HG03025 (cell line): ENCODE measurements at regions not wholly inside any gene's neighbourhood (a gene's known extent, or its start where the extent isn't known, plus 50 kb on each side); places are given as distances from the start of the nearest gene placed in this dataset.
A peak's percentile ranks its signal among the peaks of the same experiment; 100 is the strongest.
"Not testable (repeated sequence)": the region's sequence is repeated elsewhere in the genome, so short reads cannot be mapped to it uniquely, and the experiment has no call there.

Experiments
- ATAC-seq: cut with Tn5 transposase; IDR thresholded peaks from one replicate; pipeline ENCODE4 v1.9.1; 2021; ENCODE audit warnings: mild to moderate bottlenecking, moderate library complexity; ENCODE audit not compliant: unreplicated experiment, low FRiP score

GRCh38 chr9:102518324-102518723 is 476.8 kb upstream of the CYLC2 start:
- ATAC-seq: no peak

DNA sequence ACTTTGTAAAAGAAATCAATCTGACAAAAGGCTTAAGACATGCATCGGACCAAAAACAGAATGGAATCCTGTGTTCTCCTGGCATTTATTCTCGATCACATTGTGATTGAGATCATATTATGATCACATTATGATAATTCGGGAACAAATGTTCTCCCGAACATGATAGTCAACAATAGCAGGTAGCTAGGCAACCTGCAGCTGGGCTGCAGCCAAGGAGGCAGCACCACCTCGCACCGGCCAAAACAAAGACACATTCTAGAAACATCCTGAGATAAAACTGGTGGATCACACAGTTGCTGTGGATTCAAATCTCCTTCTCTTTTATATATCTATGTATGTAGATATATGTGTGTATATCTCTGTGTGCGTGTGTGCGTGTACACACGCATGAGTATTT is 480.6 kb upstream of the CYLC2 start:
- no peak for ATAC-seq

DNA sequence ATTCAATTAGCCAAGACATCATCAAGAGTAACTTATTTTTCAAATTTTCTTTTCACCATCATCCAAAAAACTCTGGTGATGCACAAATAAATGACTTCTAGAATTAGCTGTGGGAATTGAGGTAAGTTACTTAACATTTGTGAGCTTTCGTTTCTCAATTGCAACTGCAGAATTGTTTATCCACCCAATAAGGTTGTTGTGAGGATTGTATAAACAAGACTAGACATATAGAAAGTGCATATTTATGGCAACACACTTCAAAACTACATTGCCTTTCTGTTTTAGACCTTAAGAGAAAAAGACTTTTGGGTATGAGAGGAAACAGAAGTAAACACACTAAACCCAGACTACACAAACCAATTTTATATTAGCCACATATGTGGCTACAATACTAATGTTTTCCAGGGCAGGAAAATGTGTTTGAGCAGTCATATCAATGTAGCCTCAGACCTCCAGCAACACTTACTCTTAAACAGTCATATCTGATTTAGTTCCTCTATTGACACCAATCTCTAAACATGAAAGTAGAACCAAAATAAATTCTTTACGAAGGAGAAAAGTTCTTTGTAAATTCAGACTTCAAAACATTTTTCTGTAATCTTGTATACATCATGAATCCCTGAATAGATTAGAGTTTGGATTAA is 488.0 kb upstream of the CYLC2 start:
- peak; percentile 51 for ATAC-seq

DNA sequence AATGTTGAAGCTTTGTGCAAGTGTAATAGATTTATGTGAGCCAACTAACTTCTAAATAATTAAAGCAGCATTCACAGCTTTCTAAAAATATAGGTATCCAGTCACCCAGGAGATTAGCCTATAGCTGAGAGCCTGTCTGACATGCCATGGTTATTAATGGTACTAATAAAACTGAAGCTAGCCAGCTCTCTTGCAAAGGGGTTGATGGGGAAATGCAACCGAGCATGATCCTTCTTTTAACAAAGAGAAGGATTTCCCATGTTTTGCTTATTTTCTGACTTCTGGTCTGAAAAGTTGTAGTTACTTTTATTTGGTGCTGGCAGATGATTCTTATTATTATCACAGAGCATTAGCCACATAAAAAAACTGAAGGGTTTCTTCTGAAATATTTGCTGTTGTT is 488.7 kb upstream of the CYLC2 start:
- no peak for ATAC-seq

- peak; percentile 69 for ATAC-seq
Observed at GRCh38 chr9:102499468-102499867, 495.7 kb upstream of the CYLC2 start.

DNA sequence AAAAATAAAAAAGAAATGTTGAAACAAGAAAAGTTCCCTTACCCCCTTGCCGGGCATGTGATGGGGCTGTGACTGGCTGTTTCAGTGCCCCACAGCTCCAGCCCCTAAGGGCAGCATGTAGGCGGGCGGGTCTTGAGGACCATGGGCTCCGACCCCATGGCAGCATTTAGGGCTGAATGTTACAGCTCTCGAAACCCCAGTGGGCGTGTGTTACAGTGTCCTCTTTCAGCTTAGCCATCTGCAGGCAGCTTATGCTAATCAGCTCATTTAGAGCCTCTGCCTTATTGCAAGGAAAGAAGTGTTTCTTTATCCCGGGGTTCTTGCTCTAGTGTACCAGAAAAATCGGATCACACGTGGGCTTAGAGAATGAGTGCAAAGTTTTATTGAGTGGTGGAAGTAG is 497.4 kb upstream of the CYLC2 start:
- no peak for ATAC-seq

DNA sequence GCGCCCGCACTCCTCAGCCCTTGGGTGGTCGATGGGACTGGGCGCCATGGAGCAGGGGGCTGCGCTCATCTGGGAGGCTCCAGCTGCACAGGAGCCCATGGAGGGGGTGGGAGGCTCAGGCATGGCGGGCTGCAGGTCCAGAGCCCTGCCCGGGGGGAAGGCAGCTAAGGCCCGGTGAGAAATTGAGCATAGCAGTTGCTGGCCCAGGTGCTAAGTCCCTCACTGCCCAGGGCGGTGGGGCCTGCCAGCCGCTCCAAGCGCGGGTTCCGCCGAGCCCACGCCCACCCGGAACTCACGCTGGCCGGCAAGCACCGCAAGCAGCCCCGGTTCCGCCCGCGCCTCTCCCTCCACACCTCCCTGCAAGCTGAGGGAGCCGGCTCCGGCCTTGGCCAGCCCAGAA is 508.2 kb upstream of the CYLC2 start:
- ATAC-seq: not testable (repeated sequence)

- ATAC-seq: no peak
Observed at GRCh38 chr9:102483651-102484050, 511.5 kb upstream of the CYLC2 start.

GRCh38 chr9:102482776-102483175 is 512.4 kb upstream of the CYLC2 start:
- ATAC-seq: no peak

DNA sequence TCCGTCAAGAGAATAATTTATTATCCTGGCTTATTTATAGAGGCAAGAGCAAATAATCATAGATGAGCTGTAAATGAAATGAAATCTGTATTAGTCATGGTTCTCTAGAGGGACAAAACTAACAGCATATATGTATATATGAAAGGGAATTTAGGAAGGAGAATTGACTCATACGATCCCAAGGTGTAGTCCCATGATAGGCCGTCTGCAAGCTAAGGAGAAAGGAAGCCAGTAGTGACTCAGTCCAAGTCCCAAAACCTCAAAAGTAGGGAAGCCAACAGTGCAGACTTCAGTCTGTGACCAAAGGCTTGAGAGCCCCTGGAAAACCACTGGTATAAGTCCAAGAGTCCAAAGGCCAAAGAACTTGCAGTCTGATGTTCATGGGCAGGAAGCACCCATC is 515.9 kb upstream of the CYLC2 start:
- ATAC-seq: no peak

DNA sequence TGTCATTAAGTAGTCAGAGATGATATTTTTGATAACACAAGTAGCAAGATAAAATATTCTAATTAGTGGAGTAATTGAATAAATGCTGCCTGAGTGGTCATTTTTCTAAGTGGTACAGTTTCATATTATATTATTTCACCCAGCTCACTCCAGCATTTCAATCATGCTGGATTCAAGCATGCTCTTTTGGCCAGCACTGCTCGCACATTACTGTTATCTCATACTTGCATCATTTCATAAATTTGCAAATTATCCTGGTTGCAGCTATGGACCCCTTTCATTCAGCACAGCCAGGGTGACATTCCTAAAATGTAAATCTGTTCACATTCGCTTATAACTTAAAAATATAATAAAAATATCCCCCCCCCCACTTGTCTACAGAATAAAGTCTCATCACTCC is 520.8 kb upstream of the CYLC2 start:
- ATAC-seq: no peak

DNA sequence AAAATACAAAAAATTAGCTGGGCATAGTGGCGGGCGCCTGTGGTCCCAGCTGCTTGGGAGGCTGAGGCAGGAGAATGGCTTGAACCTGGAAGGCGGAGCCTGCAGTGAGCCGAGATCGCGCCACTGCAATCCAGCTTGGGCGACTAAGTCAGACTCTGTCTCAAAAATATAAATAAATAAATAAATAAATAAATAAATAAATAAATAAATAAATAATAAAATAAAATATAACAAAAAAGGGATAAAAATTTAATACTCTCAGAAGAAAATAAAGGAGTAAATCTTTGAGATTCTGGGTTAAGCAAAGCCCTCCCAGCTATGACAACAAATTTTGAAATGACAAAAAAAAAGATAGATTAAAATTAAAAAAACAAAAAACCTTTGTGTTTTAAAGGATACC is 525.7 kb upstream of the CYLC2 start:
- ATAC-seq: not testable (repeated sequence)

GRCh38 chr9:102461156-102461819 is 533.8 kb upstream of the CYLC2 start:
- no peak for ATAC-seq

GRCh38 chr9:102459828-102460227 is 535.3 kb upstream of the CYLC2 start:
- no peak for ATAC-seq

DNA sequence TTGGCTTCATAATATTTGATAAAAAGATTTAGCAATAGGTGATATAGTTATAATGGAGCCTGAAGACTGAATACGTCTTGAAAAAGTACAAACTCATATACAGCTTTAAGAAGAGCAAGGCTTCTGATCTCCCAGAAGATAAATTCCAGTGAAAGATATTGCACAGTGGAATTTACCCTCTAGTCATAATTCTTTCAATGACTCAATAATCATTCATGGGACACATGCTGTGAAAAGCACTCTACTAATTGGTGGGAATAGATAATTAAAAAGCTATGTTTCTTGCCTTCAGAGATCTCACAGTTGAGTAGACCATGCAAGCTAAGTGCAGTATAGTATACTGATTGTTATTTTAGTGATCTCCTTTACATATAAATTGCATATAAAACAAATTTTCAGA is 538.6 kb upstream of the CYLC2 start:
- no peak for ATAC-seq

DNA sequence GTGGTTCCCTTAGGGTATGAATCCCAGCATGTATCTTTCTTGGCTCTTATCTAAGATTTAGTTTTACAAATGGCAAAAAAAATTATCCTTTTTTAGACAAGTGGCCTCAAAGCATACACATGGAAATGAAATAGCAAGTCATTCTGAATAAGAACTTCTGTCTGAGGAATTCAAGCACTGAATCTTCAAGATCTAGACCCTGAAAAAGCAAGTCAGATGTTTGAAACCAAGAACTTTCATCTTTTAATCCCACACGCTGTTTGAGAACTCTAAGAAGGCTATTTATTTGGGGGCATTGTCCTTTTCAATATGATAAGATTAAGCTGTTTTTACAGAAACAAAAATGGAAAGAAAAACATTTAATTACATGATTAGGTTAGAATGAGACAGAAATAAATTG is 549.2 kb upstream of the CYLC2 start:
- peak; percentile 54 for ATAC-seq

DNA sequence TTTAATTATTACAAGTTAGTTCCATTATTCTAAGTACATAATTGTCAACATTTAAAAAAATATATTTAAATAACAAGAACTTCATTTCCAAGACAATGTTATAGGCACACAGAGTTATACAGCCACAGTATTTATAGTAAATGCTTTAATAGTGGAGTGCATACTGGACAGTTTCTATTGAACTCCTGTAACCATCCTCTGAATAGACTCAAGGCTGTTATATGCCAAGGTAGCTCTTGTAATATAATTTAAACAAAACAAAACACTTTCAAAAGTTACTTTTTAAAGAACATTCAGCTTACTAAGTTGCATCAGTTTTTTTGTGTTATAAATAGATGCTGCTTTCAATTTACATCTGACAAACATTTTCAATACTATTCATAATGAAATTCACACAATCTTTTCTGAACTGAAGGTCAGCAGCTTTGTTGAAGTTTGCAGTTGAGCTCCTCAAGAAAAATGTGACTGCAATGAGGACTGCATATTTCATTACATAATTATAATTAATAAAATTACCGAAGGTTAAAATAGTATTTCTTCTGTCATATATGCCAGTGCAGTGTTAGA is 549.9 kb upstream of the CYLC2 start:
- peak; percentile 62 for ATAC-seq

DNA sequence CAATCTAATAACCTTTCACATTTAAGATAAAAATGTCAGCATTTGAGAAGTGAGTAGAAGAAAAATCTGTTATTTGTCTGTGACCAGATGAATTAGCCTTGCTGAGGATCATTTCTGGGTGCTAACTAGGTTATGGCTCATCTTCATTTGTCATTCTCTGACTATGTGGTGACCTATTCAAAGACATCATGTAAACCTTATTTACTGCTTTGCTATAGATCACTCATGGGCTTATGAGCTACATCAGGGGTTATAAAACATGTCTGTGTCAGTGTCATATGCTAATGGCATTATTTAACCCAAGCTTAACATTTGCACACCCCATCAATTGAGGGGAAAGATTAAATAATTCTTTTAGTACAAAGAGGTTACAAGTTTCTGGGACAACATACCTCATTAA is 555.5 kb upstream of the CYLC2 start:
- ATAC-seq: no peak

DNA sequence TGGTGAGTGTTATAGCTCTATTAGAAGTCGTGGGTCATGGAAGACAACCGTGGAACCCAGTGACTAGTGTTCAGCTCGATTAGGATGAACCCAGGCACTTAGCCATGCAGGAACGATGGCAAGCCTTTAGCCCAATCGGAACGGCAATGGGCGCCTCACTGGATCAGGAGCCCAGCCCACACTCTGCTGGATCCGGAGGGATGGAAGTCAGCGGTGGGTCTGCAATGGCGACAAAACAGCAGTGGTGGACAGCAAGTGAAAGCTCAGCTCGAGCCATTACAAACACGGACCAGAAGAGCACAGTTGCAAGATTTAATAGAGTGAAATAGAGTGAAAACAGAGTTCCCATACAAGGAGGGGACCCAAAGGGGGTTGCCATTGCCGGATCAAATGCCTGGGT is 558.5 kb upstream of the CYLC2 start:
- ATAC-seq: not testable (repeated sequence)

DNA sequence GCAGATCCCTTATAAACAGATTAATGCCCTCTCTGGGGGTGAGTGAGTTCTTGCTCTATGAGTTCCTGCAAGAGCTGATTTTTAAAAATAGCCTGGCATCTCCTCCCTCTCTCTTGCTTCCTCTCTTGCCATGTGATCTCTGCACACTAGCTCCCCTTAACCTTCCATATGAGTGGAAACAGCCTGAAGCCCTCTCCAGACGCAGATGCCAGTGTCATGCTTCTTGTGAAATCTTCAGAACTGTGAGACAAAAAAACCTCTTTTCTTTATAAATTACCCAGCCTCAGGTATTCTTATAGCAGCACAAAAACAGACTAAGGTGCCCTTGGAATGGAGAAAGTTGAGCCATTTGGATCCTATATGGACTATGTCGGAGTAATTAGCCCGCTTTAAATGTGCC is 559.7 kb upstream of the CYLC2 start:
- no peak for ATAC-seq

- no peak for ATAC-seq
Observed at GRCh38 chr9:102434545-102434944, 560.6 kb upstream of the CYLC2 start.

DNA sequence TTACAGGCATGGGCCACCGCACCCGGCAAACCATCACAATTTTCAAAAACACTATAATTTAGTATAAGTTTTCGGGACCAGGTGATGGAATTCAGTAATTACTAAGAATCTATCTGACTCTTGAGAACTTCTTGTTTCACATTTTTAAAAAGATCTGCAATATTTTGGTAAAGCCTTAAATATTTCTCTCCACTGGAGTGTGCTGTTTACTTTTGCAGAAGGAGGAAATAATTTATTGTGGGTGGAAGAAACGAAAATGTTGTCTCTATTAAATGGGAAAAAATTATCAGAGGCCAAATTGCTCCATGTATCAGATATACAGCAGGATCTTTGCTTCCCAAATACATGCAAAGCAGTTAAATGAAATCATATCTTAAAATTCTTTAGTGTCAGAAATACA is 566.8 kb upstream of the CYLC2 start:
- ATAC-seq: no peak
